Keratinocyte (primary cell): ENCODE measurements at regions not wholly inside any gene's neighbourhood (a gene's known extent, or its start where the extent isn't known, plus 50 kb on each side); places are given as distances from the start of the nearest gene placed in this dataset.

Experiments
- DNase-seq: peaks from one replicate; pipeline ENCODE4 v3.0.0-alpha.2; 2011; ENCODE audit warnings: low read depth, missing footprints, low spot score
- FAIRE-seq: peaks from 2 replicates; lab custom pipeline; 2011; peaks lifted over from hg19 to GRCh38; lab: Jason Lieb, UNC
- H2AFZ ChIP-seq: 2 replicates; pipeline ENCODE4 v1.6.0; 2012; ENCODE audit warnings: low read length, control low read depth, inconsistent platforms; ENCODE audit not compliant: control insufficient read depth
- H3K27ac ChIP-seq: 2 replicates; pipeline ENCODE4 v1.5.1; 2011; ENCODE audit warnings: low read length; ENCODE audit not compliant: control insufficient read depth, insufficient read depth
- H3K27me3 ChIP-seq: 3 replicates; pipeline ENCODE4 v1.6.0; 2011; ENCODE audit warnings: low read length; ENCODE audit not compliant: control insufficient read depth, insufficient read depth; ENCODE audit errors: extremely low read depth
- H3K36me3 ChIP-seq, 2 experiments: 2 replicates in 1 of 2; 3 replicates in 1 of 2; pipeline ENCODE4 v1.5.1; 2011; ENCODE audit warnings: low read length in 2 of 2, mild to moderate bottlenecking in 1 of 2; ENCODE audit not compliant: control insufficient read depth in 2 of 2, insufficient read depth in 2 of 2; ENCODE audit errors: extremely low read depth in 1 of 2
- H3K4me1 ChIP-seq: 3 replicates; pipeline ENCODE4 v1.5.1; 2011; ENCODE audit warnings: low read length; ENCODE audit not compliant: control insufficient read depth, insufficient read depth; ENCODE audit errors: extremely low read depth
- H3K4me2 ChIP-seq: 3 replicates; pipeline ENCODE4 v1.6.0; 2011; ENCODE audit warnings: low read depth, low read length; ENCODE audit not compliant: control insufficient read depth, insufficient read depth; ENCODE audit errors: extremely low read depth
- H3K4me3 ChIP-seq, 3 experiments: fragments of 200-600 bp in 1 of 3; sonication (generic) in 1 of 3; 2 replicates in 2 of 3; 3 replicates in 1 of 3; pipeline ENCODE4 v1.5.1; 2011 to 2016; ENCODE audit warnings: low read length in 3 of 3, mild to moderate bottlenecking in 3 of 3, control low read depth in 2 of 3, inconsistent platforms in 1 of 3, low read depth in 1 of 3, mixed read lengths in 1 of 3, mixed run types in 1 of 3, moderate library complexity in 1 of 3; ENCODE audit not compliant: control insufficient read depth in 2 of 3, insufficient read depth in 2 of 3; ENCODE audit errors: extremely low read depth in 1 of 3
- H3K79me2 ChIP-seq: 2 replicates; pipeline ENCODE4 v1.6.0; 2012; ENCODE audit warnings: low read length; ENCODE audit not compliant: control insufficient read depth, insufficient read depth
- H3K9ac ChIP-seq: 3 replicates; pipeline ENCODE4 v1.6.0; 2011; ENCODE audit warnings: low read length; ENCODE audit not compliant: control insufficient read depth, insufficient read depth; ENCODE audit errors: extremely low read depth
- H3K9me1 ChIP-seq: 3 replicates; pipeline ENCODE4 v1.6.0; 2011; ENCODE audit warnings: low read length; ENCODE audit not compliant: control insufficient read depth, insufficient read depth; ENCODE audit errors: extremely low read depth
- H3K9me3 ChIP-seq: 2 replicates; pipeline ENCODE4 v1.5.1; 2012; ENCODE audit warnings: low read depth, low read length; ENCODE audit not compliant: control insufficient read depth
- H4K20me1 ChIP-seq: 3 replicates; pipeline ENCODE4 v1.6.0; 2011; ENCODE audit warnings: low read length; ENCODE audit not compliant: control insufficient read depth, insufficient read depth; ENCODE audit errors: extremely low read depth
- CTCF ChIP-seq, 3 experiments: IDR thresholded peaks in 1 of 3; conservative IDR thresholded peaks in 1 of 3; optimal IDR thresholded peaks in 1 of 3; 2 replicates in 2 of 3; 3 replicates in 1 of 3; pipeline versions ENCODE3 to v1.5.1; 2011; ENCODE audit warnings: low read length in 3 of 3, mild to moderate bottlenecking in 3 of 3, moderate library complexity in 2 of 3, control low read depth in 1 of 3, inconsistent platforms in 1 of 3; ENCODE audit not compliant: insufficient read depth in 2 of 3; ENCODE audit errors: extremely low read depth in 1 of 3
- EZH2 ChIP-seq: IDR thresholded peaks from one replicate; pipeline ENCODE4 v1.6.1; 2012; ENCODE audit warnings: inconsistent platforms, mild to moderate bottlenecking, low read length, moderate library complexity
- dilution Hi-C: fragments of 300-500 bp; cut with MboI; formaldehyde crosslinking; loops from one replicate; pipeline ENCODE4 v1.7.0; 2020; ENCODE audit warnings: low sequenced_read_pairs; ENCODE audit not compliant: extremely low pct_ligation_motif_present

DNA sequence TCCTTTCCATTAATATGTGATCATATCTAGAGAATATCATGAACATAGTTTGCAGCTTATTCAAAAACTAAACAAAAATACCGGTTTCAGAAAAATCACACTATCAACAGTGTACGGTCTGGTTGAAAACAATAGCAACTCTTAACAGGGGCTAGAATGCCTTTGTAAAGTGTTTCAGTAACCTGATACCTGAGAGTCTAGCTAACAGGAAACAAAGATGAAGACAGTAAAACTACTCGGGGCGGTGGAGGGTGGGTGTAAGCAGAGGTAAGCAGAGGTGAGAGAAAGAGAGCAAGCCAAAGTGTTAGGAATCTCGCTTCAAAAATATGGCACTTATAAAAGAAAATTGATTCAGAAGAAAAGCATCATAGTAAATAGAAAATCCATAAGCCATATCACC is 109.0 kb upstream of the RGPD4 start:
- H3K27ac ChIP-seq: no peak overlapping the region
- H3K9me3 ChIP-seq: no peaks in the 10 kb centered on the region
- dilution Hi-C loops: no loop called here
- TF ChIP-seq EZH2: no peak
- TF ChIP-seq CTCF (optimal IDR thresholded peaks at IDR 0.05 in 1 of 3, IDR thresholded peaks at IDR 0.05 in 1 of 3, conservative IDR thresholded peaks at IDR 0.05 in 1 of 3; ENCODE audit: extremely low read depth in 1 of 3, insufficient read depth in 2 of 3, low read length in 3 of 3): no peak
- no peak overlapping the region for H3K4me2 ChIP-seq
- DNase-seq (no peak), FAIRE-seq (no peak)
- H3K27me3 ChIP-seq: no peaks in the 10 kb centered on the region
- no peaks in the 10 kb centered on the region for H3K9me1 ChIP-seq
- peaks cover 11% of the 10 kb centered on the region for H3K4me1 ChIP-seq
- no peak overlapping the region for H2AFZ ChIP-seq
- H3K36me3 ChIP-seq: no peaks in the 10 kb centered on the region
- H3K4me3 ChIP-seq: no peak overlapping the region
- no peaks in the 10 kb centered on the region for H4K20me1 ChIP-seq
- H3K79me2 ChIP-seq: no peaks in the 10 kb centered on the region
- H3K9ac ChIP-seq: no peak overlapping the region

DNA sequence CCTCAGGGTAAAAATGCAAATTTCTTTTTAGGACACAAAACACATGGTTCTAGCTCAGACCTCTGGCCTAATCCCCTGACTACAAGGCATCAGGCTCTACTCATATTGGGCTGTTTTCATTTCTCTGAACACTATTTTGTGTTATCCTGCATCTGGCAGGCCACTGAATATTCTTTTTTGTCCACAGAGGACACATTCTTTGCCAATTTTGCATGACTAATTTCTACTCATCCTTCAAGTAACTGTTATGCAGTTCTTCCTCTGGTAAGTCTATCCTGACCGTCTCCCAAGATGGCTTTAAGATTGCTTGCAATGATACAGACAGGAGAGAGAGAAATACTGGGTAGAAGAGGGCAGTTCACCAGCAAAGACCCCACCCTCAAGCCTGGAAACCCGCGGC is 107.6 kb upstream of the RGPD4 start:
- no peak overlapping the region for H2AFZ ChIP-seq
- no peaks in the 10 kb centered on the region for H3K9me1 ChIP-seq
- DNase-seq (no peak), FAIRE-seq (no peak)
- no peaks in the 10 kb centered on the region for H4K20me1 ChIP-seq
- H3K9ac ChIP-seq: no peak overlapping the region
- no peaks in the 10 kb centered on the region for H3K9me3 ChIP-seq
- no peak overlapping the region for H3K27ac ChIP-seq
- H3K27me3 ChIP-seq: no peaks in the 10 kb centered on the region
- no peak overlapping the region for H3K4me2 ChIP-seq
- dilution Hi-C loops: no loop called here
- TF ChIP-seq CTCF (optimal IDR thresholded peaks at IDR 0.05 in 1 of 3, IDR thresholded peaks at IDR 0.05 in 1 of 3, conservative IDR thresholded peaks at IDR 0.05 in 1 of 3; ENCODE audit: extremely low read depth in 1 of 3, insufficient read depth in 2 of 3, low read length in 3 of 3) (no peak), EZH2 (no peak)
- H3K4me3 ChIP-seq: no peak overlapping the region
- H3K4me1 ChIP-seq: peaks cover 11% of the 10 kb centered on the region
- H3K79me2 ChIP-seq: no peaks in the 10 kb centered on the region
- H3K36me3 ChIP-seq: no peaks in the 10 kb centered on the region
